DOHH2 (cell line): ENCODE measurements at regions not wholly inside any gene's neighbourhood (a gene's known extent, or its start where the extent isn't known, plus 50 kb on each side); places are given as distances from the start of the nearest gene placed in this dataset.
"Not testable (repeated sequence)": the region's sequence is repeated elsewhere in the genome, so short reads cannot be mapped to it uniquely, and the experiment has no call there.

Experiments
- EZH2phosphoT487 ChIP-seq: fragments of 200-600 bp; sonication (generic); IDR thresholded peaks from 2 replicates; pipeline ENCODE4 v1.6.1; 2017; ENCODE audit warnings: borderline replicate concordance, mild to moderate bottlenecking, antibody characterized with exemption, low read length, moderate library complexity, mixed read lengths
- TF ChIP-seq, protein P1 (sequence below): fragments of 200-600 bp; sonication (generic); IDR thresholded peaks from one replicate; pipeline ENCODE4 v1.5.1; 2014; ENCODE audit warnings: antibody characterized with exemption, mild to moderate bottlenecking, low read depth, low read length; ENCODE audit not compliant: poor library complexity, severe bottlenecking

DNA sequence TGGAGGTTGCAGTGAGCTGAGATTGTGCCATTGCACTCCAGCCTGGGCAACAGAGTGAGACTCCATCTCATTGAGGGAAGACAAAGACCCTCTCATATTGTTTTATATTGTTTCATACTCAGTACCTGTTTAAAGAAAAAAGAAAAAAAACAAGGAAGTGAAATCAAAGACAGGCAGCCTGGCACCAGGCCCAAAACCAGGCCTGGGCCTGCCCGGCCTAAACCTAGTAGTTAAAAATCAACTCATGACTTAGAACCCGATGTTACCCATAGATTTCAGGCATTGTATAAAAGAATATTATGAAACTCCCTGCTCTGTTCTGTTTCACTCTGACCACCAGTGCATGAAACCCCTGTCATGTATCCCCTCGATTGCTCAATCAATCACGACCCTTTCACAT, 50.2 kb upstream of the GOLGA8O start:
- TF ChIP-seq, protein P1, sequence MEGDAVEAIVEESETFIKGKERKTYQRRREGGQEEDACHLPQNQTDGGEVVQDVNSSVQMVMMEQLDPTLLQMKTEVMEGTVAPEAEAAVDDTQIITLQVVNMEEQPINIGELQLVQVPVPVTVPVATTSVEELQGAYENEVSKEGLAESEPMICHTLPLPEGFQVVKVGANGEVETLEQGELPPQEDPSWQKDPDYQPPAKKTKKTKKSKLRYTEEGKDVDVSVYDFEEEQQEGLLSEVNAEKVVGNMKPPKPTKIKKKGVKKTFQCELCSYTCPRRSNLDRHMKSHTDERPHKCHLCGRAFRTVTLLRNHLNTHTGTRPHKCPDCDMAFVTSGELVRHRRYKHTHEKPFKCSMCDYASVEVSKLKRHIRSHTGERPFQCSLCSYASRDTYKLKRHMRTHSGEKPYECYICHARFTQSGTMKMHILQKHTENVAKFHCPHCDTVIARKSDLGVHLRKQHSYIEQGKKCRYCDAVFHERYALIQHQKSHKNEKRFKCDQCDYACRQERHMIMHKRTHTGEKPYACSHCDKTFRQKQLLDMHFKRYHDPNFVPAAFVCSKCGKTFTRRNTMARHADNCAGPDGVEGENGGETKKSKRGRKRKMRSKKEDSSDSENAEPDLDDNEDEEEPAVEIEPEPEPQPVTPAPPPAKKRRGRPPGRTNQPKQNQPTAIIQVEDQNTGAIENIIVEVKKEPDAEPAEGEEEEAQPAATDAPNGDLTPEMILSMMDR, result not testable (repeated sequence)
- not testable (repeated sequence) for TF ChIP-seq EZH2phosphoT487
